ENCODE measurements at regions not wholly inside any gene's neighbourhood (a gene's known extent, or its start where the extent isn't known, plus 50 kb on each side); places are given as distances from the start of the nearest gene placed in this dataset.
A peak's percentile ranks its signal among the peaks of the same experiment; 100 is the strongest.

DNA sequence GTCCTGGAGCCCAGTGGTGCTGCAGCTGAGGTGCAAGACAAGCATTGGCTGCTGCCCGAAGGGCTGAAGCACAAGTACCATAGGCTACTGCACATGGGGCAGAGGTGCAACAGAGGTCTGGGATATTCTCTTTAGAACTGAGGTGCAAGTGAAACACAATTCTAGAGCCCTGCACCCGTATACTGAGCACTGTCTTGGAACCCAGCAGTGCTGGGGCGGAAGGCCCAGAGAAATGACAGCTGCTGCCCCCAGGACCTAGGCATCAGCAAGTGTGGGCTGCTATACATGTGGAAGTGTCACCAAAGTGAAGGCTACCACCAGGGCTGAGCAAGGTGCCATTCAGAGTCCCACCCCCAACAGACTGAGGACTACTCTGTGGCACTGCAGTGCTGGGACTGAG, 393.6 kb upstream of the STEAP1 start:
- Histone ChIP-seq H3K4me1 (no peaks in the 10 kb centered on the region), H3K9me3 (no peaks in the 10 kb centered on the region), H3K27me3 (no peaks in the 10 kb centered on the region), H3K36me3 (no peaks in the 10 kb centered on the region), H3K4me3 (no peak overlapping the region), H3K27ac (no peak overlapping the region)
- TF ChIP-seq POLR2AphosphoS5 (IDR thresholded peaks at IDR 0.05) (no peak), POLR2A (IDR thresholded peaks at IDR 0.05) (no peak), EP300 (IDR thresholded peaks at IDR 0.05) (no peak)
- TF ChIP-seq, protein P1, sequence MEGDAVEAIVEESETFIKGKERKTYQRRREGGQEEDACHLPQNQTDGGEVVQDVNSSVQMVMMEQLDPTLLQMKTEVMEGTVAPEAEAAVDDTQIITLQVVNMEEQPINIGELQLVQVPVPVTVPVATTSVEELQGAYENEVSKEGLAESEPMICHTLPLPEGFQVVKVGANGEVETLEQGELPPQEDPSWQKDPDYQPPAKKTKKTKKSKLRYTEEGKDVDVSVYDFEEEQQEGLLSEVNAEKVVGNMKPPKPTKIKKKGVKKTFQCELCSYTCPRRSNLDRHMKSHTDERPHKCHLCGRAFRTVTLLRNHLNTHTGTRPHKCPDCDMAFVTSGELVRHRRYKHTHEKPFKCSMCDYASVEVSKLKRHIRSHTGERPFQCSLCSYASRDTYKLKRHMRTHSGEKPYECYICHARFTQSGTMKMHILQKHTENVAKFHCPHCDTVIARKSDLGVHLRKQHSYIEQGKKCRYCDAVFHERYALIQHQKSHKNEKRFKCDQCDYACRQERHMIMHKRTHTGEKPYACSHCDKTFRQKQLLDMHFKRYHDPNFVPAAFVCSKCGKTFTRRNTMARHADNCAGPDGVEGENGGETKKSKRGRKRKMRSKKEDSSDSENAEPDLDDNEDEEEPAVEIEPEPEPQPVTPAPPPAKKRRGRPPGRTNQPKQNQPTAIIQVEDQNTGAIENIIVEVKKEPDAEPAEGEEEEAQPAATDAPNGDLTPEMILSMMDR (IDR thresholded peaks at IDR 0.05) = no peak
- intact Hi-C loops (cut with DNase I; ENCODE audit: low total_unique reads) = no loop called here
- WGBS, 5 donors = 84 to 98% (median 94%) methylated on average over 3 of the region's 3 CpGs
- no peak for DNase-seq

DNA sequence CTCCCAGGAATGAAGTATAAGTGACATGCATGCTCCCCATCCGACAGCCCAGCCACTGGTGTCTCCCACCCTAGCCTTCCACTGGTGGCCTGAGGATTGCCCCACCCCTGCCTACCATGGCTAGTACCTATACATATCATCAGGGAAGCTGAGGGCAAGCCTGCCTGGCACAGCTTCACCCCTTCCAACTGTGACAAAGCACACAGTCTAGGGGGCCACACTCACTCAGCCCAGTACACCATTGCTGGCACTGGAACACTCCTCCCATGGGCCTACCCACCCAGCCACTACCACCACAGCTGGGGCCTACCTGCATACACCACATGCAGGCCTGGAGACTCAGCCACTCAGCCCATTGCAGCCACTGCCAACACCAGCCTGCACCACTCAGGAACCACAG, 393.1 kb upstream of the STEAP1 start:
- no peaks in the 10 kb centered on the region for H3K4me1 ChIP-seq
- H3K36me3 ChIP-seq = no peaks in the 10 kb centered on the region
- H3K9me3 ChIP-seq = no peaks in the 10 kb centered on the region
- WGBS, 5 donors = 71 to 100% (median 95%) methylated on average over 1 of the region's 1 CpG
- H3K27ac ChIP-seq = no peak overlapping the region
- H3K4me3 ChIP-seq = no peak overlapping the region
- intact Hi-C loops (cut with DNase I; ENCODE audit: low total_unique reads) = no loop called here
- no peak for DNase-seq
- H3K27me3 ChIP-seq = no peaks in the 10 kb centered on the region
- TF ChIP-seq POLR2AphosphoS5 (IDR thresholded peaks at IDR 0.05) (no peak), POLR2A (IDR thresholded peaks at IDR 0.05) (no peak), EP300 (IDR thresholded peaks at IDR 0.05) (no peak)
- TF ChIP-seq, protein P1 (IDR thresholded peaks at IDR 0.05) = no peak

DNA sequence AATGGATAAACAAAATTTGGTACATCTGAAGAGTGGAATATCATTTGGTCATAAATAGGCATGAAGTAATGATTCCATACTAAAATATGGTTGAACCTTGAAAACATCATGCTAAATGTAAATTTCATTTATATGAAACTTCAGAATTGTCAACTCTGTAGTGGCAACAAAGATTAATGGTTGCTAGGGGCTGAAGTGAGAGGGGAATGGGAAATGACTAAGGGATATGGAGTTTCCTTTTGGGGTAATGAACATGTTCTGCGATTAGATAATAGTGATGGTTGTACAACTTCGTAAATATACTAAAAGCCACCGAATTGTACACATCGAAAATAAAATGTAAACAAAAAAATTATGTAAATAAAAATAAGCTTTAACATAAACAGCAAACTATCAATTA, 384.1 kb upstream of the STEAP1 start:
- Histone ChIP-seq H3K27me3 (no peaks in the 10 kb centered on the region), H3K4me3 (no peak overlapping the region), H3K9me3 (no peaks in the 10 kb centered on the region), H3K36me3 (no peaks in the 10 kb centered on the region), H3K4me1 (peaks cover 0 to 10% (median 1%) of the 10 kb centered on the region in 4 donors), H3K27ac (no peak overlapping the region)
- no peak for TF ChIP-seq EP300 (IDR thresholded peaks at IDR 0.05)
- TF ChIP-seq POLR2A (IDR thresholded peaks at IDR 0.05) = no peak
- TF ChIP-seq, protein P1 (IDR thresholded peaks at IDR 0.05) = no peak
- TF ChIP-seq POLR2AphosphoS5 (IDR thresholded peaks at IDR 0.05) = no peak
- intact Hi-C loops (cut with DNase I; ENCODE audit: low total_unique reads) = no loop called here
- no peak for DNase-seq
- WGBS, 5 donors = 51 to 61% (median 56%) methylated on average over 4 of the region's 4 CpGs

DNA sequence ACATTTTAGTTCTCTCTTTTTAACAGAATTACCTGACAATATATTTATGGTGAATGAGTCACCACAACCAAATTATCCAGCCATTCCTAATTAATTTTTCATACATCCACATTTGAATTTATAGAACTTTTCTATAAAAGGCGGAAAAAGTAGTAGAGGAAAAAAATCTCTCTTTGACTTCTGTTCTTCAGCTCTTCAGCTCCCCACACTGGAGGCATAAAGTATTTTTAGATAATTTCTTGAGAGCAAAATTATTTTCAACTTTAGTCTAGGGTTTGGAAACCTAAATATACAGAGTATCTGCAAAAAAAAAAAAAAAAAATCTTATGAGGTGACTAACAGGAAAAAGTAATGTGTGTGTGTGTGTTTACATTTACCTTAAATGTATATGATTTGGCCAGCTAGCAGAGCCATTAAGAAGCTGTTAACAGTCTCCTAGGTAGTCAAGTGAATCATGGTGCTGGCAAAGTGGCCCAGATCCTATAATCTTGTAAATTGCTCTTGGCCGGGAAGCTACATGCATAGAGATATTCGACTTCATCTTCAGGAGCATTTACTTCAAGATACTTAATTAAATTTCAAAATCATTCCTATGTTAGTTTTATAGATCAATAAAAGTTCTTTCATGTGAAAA, 383.1 kb upstream of the STEAP1 start:
- no peak overlapping the region for H3K27ac ChIP-seq
- TF ChIP-seq, protein P1 (IDR thresholded peaks at IDR 0.05) = peak in 1 of 7 experiments; percentile 9
- no peak for TF ChIP-seq POLR2A (IDR thresholded peaks at IDR 0.05)
- no peak for DNase-seq
- no peak overlapping the region for H3K4me3 ChIP-seq
- intact Hi-C loops (cut with DNase I; ENCODE audit: low total_unique reads) = no loop called here
- WGBS, 5 donors = 29 to 61% (median 48%) methylated on average over 3 of the region's 3 CpGs
- H3K4me1 ChIP-seq = peaks cover 0 to 10% (median 1%) of the 10 kb centered on the region in 4 donors
- no peaks in the 10 kb centered on the region for H3K36me3 ChIP-seq
- H3K27me3 ChIP-seq = no peaks in the 10 kb centered on the region
- no peaks in the 10 kb centered on the region for H3K9me3 ChIP-seq
